GM21515 (cell line): ENCODE measurements at regions not wholly inside any gene's neighbourhood (a gene's known extent, or its start where the extent isn't known, plus 50 kb on each side); places are given as distances from the start of the nearest gene placed in this dataset.
"Not testable (repeated sequence)": the region's sequence is repeated elsewhere in the genome, so short reads cannot be mapped to it uniquely, and the experiment has no call there.

ENCODE experiments used
- ATAC-seq: cut with Tn5 transposase; IDR thresholded peaks from one replicate; pipeline ENCODE4 v1.9.1; 2021; ENCODE audit not compliant: unreplicated experiment

DNA sequence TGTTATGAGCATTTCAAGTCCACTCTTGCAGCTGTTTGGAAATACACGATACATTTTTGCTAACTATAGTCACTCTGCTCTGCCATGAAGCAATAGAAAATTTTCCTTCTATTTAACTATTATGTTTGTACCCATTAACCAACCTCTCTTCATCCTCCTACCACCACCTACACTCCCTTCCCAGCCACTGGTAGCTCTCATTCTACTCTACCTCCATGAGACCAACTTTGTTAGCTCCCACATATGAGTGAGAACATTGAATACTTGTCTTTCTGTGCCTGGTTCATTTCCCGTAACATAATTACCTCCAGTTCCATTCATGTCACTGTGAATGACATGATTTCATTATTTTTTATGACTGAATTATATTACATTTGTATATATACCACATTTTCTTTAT is 505.9 kb upstream of the CCNG1 start:
- ATAC-seq = no peak

DNA sequence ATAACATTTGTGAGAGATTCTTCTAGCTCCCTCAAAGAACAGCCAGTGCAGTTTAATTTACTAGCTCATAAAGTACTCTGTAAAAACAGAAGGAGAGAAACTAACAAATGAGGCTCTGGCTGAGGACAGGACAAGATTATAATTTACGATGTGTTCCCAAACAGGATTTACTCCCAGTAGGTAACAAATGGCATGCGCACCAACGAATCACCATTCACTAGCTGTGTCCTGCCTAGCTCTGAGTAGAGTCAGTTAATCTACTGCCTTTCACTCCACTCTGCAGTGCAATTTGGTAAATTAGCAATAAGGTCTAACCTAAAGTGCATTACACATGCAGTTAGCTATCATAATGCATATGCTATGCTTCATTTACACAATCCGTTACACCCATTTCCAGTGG is 497.4 kb upstream of the CCNG1 start:
- ATAC-seq = no peak

DNA sequence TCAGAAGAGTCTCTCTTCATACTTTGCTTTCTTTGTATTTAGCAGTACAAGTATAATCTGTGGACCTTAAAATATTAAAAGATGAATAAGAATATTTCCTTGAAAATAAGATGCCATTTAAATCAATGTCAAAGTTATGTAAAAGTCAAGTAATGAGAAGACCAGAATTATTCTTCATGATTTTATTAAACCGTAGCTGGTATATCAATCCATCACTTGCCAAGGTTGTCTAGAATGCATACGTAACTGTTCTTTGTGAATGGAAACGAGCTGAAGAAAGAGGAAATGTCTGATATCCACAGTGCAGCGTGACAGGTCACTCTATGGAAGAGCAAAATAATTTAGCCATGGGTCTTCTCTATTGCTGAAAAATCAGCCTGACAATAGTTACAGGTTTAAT is 488.7 kb upstream of the CCNG1 start:
- no peak for ATAC-seq

DNA sequence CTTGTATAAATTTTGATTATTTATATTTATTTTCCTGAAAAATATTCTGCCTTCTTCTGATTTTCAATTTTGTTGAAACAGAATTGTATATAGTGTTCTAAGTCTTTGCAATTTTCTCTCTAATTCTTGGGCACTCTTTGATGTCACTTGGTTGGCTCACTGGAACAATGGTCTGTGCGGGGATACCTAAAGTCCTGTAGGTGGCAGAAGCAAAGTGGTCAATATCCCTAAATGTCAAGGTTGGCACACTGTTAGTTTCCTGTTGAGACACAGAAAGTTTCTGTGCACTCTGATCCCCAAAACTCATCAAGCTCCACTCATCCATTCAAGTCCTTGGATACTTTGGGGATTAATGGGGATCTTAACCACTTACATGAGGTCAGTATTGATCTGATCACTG is 480.8 kb upstream of the CCNG1 start:
- no peak for ATAC-seq

GRCh38 chr5:162964144-162964543 is 473.3 kb upstream of the CCNG1 start:
- ATAC-seq = not testable (repeated sequence)

DNA sequence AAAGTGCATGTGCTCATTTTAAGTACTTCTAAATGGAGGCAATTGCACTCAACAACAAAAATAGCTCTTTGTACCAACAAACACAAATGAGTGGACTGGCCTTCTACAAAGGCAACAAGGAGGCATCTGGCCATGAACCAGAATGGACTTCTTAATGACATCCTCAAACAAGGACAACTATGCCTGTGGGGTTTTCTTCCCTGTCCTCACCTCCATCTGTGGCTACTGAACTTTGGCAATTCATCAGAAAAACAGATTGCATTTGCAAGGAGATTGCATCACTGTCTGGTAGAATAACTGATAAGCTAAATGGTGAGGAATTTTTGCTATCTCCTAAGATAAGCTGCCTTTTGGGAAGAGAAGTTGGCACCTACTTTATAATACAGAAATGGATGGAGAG is 447.3 kb upstream of the CCNG1 start:
- no peak for ATAC-seq

DNA sequence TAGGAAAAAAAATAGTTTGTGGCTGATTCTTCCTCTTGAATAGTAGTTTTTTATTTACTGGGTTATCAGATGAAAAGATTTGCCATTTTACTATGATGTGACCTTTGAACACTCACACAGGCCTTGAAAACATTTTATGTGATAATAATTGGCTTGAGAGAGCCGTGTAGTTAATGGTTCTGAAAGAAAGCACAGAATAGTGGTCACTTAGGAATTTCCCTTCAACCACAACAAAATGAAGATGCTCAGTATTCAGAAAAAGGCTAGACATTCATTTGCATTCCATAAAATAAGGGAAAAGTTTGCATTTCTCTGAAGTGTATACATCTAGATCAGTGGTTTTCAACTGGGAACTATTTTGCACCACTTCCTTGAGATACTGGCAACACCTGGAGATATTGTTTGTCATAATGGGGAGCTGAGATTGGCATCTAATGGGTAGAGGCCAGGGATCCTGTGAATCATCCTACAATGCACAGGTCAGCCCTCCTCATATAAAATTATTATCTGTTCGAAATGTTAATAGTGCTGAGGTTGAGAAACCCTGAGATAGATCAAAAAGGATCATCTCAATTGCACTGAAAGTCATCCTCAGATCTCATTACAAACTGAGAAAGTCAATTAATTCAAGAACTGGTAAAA is 446.4 kb upstream of the CCNG1 start:
- peak; percentile 53 for ATAC-seq

DNA sequence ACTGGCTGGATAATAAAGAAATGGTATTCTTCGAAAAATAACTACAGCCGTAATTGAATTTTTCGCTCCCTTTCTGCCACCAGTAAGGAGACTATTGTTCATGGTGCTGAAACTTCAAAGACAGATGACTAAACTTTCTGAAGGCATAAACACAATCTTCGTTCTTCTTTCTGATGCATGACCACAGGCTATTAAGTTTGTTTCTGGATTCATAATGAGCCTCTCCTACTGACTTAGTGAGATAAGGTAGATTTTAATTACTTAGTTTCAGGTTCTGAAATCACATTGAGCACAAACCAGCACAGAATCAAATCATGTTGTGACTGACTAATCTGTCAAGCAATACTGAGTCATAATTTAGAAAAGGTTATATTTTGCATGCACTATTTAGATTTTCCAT is 441.8 kb upstream of the CCNG1 start:
- no peak for ATAC-seq

DNA sequence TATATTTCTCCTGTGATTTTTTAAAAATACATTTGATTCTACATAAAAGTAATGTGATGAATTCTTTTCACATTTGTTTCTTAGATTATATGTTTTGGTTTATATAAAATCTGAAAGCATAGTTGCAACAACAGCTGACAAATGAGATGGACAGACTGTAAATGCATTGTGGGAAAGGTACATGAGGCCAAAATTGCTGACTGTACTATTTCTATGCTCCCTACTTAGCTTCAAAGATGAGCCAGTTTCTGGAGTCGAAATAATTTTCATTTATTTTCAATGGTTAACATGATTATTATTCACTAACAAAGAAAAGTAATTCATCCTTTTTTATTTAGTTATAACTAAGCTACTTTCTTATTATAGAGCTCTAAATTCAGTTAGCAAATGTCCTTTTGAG is 441.3 kb upstream of the CCNG1 start:
- ATAC-seq = no peak

- ATAC-seq = no peak
Measured at GRCh38 chr5:163005949-163006348, 431.4 kb upstream of the CCNG1 start.

DNA sequence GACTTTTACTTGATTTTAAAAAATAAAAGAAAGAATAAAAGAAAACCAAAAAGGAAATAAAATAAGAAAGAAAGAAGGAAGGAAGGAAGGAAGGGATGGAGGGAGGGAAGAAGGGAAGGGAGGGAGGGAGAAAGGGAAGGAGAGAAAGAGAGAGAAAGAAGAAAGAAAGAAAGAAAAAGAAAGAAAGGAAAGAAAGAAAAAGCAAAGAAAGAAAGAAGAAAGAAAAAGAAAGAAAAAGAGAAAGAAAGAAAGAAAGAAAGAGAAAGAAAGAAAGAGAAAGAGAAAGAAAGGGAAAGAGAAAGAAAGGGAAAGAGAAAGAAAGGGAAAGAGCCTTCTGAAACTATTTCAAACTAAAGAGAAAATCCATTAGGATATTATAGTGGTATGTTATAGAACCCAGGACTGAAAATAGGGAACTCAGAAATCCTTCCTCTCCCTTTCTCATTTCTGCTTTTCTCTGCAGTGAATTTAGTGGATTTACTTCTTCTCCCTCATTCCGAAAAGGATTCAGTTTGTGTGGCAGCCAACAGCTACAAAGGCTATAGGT is 414.7 kb upstream of the CCNG1 start:
- ATAC-seq = no peak

- ATAC-seq = no peak
Measured at GRCh38 chr5:163023846-163024245, 413.5 kb upstream of the CCNG1 start.

DNA sequence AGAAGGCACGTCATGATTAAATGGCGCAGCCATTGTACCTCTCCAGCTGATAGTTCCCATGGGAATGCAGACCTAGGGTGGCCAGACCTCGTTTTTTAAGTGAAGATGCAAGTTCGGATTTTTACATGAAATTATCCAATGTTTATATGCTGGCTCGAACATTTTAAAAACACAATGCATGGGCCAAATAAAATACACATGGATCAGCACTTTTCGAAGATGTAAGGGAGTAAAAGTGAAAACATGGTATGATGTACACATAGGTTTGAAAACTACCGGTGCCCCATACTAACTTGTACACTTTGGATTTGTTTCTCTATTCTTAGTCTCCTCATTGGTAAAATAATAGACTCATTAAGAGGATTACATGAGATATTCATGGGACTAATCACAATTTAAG is 412.5 kb upstream of the CCNG1 start:
- ATAC-seq = no peak

DNA sequence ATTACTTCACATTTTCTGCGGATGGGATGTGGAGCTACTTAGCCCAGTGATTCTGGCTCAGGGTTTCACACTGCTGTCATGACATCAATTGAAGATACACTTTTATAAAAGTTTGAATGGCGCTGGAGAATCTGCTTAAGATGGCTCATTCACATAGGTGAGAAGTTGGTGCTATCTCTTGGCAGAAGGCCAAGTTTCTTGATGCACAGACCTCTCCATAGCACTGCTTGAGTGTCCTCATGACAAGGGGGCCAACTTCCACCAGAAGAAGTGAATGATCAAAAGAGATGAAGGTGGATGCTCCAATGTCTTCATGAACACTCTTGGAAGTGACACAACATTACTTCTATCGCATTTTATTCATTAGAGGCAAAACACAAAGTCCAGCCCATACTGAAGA is 403.7 kb upstream of the CCNG1 start:
- ATAC-seq = no peak

GRCh38 chr5:163041254-163041653 is 396.1 kb upstream of the CCNG1 start:
- ATAC-seq = no peak

GRCh38 chr5:163079618-163080017 is 357.8 kb upstream of the CCNG1 start:
- ATAC-seq = no peak

GRCh38 chr5:163089230-163089629 is 348.2 kb upstream of the CCNG1 start:
- ATAC-seq = no peak

- no peak for ATAC-seq
Measured at GRCh38 chr5:163089926-163090325, 347.5 kb upstream of the CCNG1 start.

DNA sequence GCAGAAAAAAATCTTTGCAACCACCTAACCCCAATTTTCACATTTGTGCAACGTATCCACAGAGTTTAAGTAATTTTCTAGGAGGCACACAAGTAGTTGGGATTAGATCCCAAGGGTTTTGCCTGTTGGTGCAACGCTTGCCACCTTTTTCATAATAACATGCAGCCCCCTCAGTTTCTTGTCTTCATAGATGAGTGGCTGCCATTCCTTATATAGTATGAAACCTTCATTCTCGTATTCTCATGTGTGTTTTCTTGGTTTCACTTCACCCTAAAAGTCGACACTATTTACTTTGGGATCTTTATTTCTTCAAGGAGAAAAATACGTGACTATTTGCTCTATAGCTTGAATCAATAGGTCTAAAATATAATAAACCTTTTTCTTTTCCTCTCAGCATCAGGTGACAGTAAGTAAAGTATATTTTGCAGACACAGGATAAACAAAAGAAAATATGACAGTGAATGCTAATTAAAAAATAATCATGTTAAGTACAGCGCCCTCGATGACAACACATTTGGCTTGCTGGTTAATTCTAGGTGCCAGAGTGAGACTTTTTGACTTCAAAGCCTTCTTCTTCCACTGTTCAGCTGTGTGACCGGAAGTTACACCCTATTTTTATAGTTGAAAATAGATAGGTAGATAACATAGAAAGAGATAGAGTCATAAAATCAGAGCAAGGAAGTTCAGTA is 342.8 kb upstream of the CCNG1 start:
- ATAC-seq = peak; percentile 95

DNA sequence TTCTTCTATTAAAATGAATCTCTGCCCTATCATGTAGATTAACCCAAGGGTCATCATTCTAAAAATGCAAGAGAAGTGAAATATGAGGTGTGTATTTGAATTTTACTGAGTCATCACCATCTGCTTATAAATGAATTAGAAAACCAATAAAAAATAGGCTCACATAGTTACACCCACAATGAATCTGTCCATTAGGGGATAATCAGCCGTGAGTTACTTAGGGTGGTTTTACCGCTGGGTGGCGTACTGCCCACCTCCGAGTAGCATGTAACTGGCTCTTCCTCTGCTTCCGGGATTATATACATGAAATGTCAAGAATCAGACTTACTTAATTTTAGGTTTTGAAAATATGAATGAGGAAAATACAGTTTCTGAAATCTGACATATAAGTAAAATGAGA is 332.9 kb upstream of the CCNG1 start:
- ATAC-seq = no peak

GRCh38 chr5:163105456-163105855 is 331.9 kb upstream of the CCNG1 start:
- ATAC-seq = no peak

DNA sequence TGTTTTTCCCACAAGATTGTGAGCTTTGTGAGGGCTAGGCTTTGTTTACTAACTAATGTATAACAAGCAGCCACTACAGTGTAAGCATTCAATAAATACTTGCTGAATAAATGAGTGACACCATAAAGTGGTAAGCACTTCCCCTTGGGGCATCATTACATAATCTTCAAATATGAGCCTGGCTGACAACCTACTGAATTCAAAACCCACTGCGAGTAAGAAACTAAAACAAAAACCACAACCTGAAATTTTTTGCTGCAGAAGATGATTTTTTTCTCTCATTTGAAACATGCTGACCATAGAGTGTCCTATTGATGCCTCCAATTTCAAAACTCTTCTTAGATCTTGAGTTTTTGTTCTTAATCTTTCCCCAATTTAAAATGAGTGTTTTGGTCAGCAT is 331.3 kb upstream of the CCNG1 start:
- ATAC-seq = no peak

DNA sequence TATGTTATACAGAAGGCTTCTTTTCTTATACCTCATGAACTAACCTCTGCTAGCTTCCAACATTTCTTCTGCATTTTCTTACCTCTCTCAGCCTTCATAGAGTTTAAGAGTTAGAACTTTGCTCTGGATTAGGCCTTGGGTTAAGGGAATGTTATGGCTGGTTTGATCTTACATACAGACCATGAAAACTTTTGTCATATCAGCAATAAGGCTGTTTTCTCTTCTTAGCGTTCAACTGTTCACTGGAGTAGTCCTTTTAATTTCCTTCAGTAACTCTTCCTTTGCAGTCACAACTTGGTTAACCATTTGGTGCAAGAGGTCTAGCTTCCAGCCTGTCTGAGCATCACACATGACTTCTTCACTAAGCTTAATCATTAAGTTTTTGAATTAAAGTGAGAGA is 329.0 kb upstream of the CCNG1 start:
- ATAC-seq = no peak
